ENCODE measurements at regions not wholly inside any gene's neighbourhood (a gene's known extent, or its start where the extent isn't known, plus 50 kb on each side); places are given as distances from the start of the nearest gene placed in this dataset.

- H3K4me2 ChIP-seq (ENCODE audit: low read length) = no peak overlapping the region
- H3K9me2 ChIP-seq (ENCODE audit: insufficient read depth) = no peaks in the 10 kb centered on the region
- TF ChIP-seq YY1 (IDR thresholded peaks at IDR 0.05; ENCODE audit: extremely low read depth, insufficient replicate concordance, low read depth, low read length) = no peak
- TF ChIP-seq ELF1 (IDR thresholded peaks at IDR 0.05; ENCODE audit: borderline replicate concordance, low read depth) = no peak
- TF ChIP-seq, protein P1, sequence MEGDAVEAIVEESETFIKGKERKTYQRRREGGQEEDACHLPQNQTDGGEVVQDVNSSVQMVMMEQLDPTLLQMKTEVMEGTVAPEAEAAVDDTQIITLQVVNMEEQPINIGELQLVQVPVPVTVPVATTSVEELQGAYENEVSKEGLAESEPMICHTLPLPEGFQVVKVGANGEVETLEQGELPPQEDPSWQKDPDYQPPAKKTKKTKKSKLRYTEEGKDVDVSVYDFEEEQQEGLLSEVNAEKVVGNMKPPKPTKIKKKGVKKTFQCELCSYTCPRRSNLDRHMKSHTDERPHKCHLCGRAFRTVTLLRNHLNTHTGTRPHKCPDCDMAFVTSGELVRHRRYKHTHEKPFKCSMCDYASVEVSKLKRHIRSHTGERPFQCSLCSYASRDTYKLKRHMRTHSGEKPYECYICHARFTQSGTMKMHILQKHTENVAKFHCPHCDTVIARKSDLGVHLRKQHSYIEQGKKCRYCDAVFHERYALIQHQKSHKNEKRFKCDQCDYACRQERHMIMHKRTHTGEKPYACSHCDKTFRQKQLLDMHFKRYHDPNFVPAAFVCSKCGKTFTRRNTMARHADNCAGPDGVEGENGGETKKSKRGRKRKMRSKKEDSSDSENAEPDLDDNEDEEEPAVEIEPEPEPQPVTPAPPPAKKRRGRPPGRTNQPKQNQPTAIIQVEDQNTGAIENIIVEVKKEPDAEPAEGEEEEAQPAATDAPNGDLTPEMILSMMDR (IDR thresholded peaks at IDR 0.05 in 2 of 3, conservative IDR thresholded peaks at IDR 0.05 in 1 of 3; ENCODE audit: borderline replicate concordance in 1 of 3, insufficient read depth in 1 of 3, low read depth in 2 of 3, low read length in 2 of 3) = no peak
- no peak for TF ChIP-seq SIN3A (IDR thresholded peaks at IDR 0.05; ENCODE audit: low read depth)
- no peak for TF ChIP-seq ZFX (IDR thresholded peaks at IDR 0.05)
- TF ChIP-seq SRF (IDR thresholded peaks at IDR 0.05; ENCODE audit: low read depth) = no peak
- no peak for TF ChIP-seq ZNF274 (IDR thresholded peaks at IDR 0.05; ENCODE audit: low read depth, low read length)
- TF ChIP-seq EZH2 (IDR thresholded peaks at IDR 0.05) = no peak
- TF ChIP-seq RAD21 (IDR thresholded peaks at IDR 0.05; ENCODE audit: low read depth) = no peak
- no peak for TF ChIP-seq TCF7L2 (IDR thresholded peaks at IDR 0.05; ENCODE audit: borderline replicate concordance, extremely low read depth, insufficient read depth, insufficient read length)
- no peaks in the 10 kb centered on the region for H4K20me1 ChIP-seq (ENCODE audit: insufficient read depth)
- intact Hi-C loops (cut with micrococcal nuclease) = no loop called here
- no peak for DNase-seq (ENCODE audit: low read depth, low spot score)
- no peaks in the 10 kb centered on the region for H3K9me3 ChIP-seq (ENCODE audit: control insufficient read depth in 1 of 2, insufficient read depth in 1 of 2, low read depth in 1 of 2, low read length in 2 of 2)
- no peak overlapping the region for H3K27ac ChIP-seq (ENCODE audit: low read depth, low read length)
- ATAC-seq = no peak
- ChIA-PET RAD21 (ENCODE audit: low non-redundant PET in 1 of 2, low total read pairs in 2 of 2, uncharacterized antibody in 2 of 2, unreplicated experiment in 2 of 2) (no interaction called here), POLR2A (no interaction called here), CTCF (no interaction called here)
- H3K4me1 ChIP-seq (ENCODE audit: control insufficient read depth in 1 of 2, insufficient read depth in 2 of 2, low read length in 2 of 2) = no peaks in the 10 kb centered on the region
- H3K36me3 ChIP-seq (ENCODE audit: control insufficient read depth in 1 of 2, insufficient read depth in 2 of 2, low read length in 2 of 2) = no peaks in the 10 kb centered on the region; a peak in 1 of 4 replicates
- no peak overlapping the region for H3K4me3 ChIP-seq (replicated peaks in 1 of 2; ENCODE audit: low read depth in 1 of 2, low read length in 2 of 2)
- no peak overlapping the region for H2AFZ ChIP-seq (ENCODE audit: low read depth, low read length, poor library complexity, severe bottlenecking)
- BruUV-seq (replicated peaks) = no TSS peak
- H3K79me2 ChIP-seq (ENCODE audit: insufficient read depth, low read length) = no peaks in the 10 kb centered on the region
- H3K27me3 ChIP-seq (ENCODE audit: insufficient read depth, low read length) = peaks cover 29% of the 10 kb centered on the region; the same call in 1 of the 2 replicates
- H3K9ac ChIP-seq (ENCODE audit: low read length) = no peak overlapping the region
Measured at GRCh38 chr3:66904336-66904735, 93.8 kb upstream of the KBTBD8 start.

All from HCT116 (cell line).